ENCODE measurements at regions not wholly inside any gene's neighbourhood (a gene's known extent, or its start where the extent isn't known, plus 50 kb on each side); places are given as distances from the start of the nearest gene placed in this dataset.

DNA sequence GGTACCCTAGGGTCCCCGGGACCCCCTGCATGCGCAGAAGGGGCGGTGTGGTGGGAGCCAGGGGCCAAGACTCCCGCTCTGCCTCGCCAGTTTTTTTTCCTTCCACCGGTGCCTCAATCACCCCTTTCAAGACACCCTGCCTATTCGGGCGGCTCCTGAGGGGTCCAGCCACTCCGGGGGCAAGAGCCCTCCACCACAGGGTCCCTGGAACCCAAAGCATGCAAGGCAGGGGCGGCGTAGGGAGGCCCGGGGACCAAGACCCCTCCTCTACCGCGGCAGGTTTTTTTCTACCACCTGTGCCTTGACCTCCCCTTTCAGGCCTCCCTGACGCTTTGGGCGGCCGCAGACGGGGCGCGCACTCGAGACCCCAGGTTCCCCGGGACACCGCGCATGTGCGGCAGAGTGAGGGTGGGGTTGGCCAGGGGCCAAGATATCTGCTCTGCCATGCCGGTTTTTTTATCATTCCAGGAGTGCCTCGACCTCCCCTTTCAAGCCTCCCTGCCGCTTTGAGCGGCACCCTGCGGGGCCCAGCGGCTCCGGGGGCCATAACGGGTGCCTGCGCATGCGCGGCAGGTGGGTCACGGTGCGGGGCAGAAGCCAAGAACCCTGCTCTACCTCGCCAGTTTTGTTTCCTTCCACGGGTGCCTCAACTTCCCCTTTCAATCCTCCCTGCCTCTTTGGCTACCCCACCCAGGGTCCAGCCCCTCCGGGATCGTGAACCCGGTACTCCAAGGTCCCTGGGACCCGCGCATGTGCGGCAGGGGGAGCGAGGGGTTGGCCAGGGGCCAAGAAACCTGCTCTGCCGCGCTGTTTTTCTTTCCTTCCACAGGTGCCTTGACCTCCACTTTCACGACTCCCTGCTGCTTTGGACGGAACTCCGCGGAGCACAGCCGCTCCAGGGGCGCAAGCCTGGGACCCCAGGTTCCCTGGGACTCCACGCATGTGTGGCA is 328.1 kb downstream of the ALG10 start:
- Mint-ChIP-seq H3K27ac (no peak overlapping the region), H3K27me3 (no peaks in the 10 kb centered on the region), H3K4me3 (no peak overlapping the region), H3K36me3 (peaks cover 2% of the 10 kb centered on the region), H3K4me1 (no peaks in the 10 kb centered on the region), H3K9me3 (no peaks in the 10 kb centered on the region)
- DNase-seq (ENCODE audit: low spot score in 2 of 2) (no peak), ATAC-seq (ENCODE audit: low read depth) (no peak)

DNA sequence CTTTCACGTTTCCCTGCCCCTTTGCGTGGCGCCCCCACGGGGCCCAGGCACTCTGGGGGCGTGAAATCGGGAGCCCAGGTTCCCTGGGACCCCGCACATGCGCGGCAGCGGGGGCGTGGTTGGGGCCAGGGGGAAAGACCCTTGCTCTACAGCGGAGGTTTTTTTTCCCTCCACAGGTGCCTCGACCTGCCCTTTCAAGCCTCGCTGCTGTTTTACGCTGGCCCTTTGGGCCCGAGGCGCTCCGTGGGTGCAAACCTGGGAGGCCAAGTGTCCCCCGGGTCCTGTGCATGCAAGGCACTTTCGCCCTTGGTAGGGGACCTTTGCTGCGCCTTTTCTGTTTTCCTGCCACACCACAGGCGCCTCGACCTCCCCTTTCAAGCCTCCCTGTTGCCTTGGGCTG is 329.8 kb downstream of the ALG10 start:
- H3K36me3 Mint-ChIP-seq = peaks cover 2% of the 10 kb centered on the region
- no peaks in the 10 kb centered on the region for H3K9me3 Mint-ChIP-seq
- ATAC-seq (ENCODE audit: low read depth) (no peak), DNase-seq (ENCODE audit: low spot score in 2 of 2) (no peak)
- H3K27ac Mint-ChIP-seq = no peak overlapping the region
- no peak overlapping the region for H3K4me3 Mint-ChIP-seq
- H3K27me3 Mint-ChIP-seq = no peaks in the 10 kb centered on the region
- no peaks in the 10 kb centered on the region for H3K4me1 Mint-ChIP-seq

DNA sequence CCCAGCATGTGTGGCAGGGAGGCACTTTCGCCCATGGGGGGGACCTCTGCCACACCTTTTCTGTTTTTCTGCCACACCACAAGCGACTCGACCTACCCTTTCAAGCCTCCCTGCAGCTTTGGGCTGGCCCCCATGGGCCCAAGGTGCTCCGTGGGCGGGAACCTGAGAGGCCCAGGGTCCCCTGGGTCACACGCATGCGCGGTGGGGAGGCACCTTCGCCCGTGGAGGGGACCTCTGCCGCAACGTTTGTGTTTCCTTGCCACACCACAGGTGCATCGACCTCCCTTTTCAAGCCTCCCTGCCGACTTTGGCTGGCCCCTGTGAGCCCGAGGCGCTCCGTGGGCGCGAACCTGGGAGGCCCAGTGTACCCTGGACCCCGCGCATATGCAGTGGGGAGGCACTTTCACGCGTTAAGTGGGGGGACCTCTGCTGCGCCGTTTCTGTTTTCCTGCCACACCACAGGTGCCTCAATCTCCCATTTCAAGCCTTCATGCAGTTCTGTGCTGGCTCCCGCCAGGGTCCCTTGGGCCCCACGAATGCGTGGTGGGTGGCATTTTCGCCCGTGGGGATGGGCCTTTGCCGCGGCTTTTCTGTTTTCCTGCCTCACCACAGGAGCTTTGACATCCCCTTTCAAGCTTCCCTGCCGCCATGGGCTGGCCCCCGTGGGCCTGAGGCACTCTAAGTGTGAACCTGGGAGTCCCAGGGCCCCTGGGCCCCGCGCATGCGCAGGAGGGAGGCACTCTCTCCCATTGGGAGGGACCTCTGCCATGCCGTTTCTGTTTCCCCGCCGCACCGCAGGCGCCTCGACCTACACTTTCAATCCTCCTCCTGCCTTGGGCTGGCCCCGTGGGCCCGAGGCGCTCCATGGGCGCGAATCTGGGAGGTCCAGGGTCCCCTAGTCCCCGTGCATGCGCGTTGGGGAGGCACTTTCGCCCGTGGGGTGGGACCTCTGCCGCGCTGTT is 332.2 kb downstream of the ALG10 start:
- no peaks in the 10 kb centered on the region for H3K36me3 Mint-ChIP-seq
- H3K27me3 Mint-ChIP-seq = no peaks in the 10 kb centered on the region
- H3K9me3 Mint-ChIP-seq = no peaks in the 10 kb centered on the region
- H3K4me1 Mint-ChIP-seq = no peaks in the 10 kb centered on the region
- H3K4me3 Mint-ChIP-seq = no peak overlapping the region
- no peak for DNase-seq (ENCODE audit: low spot score in 2 of 2)
- no peak for ATAC-seq (ENCODE audit: low read depth)
- no peak overlapping the region for H3K27ac Mint-ChIP-seq

DNA sequence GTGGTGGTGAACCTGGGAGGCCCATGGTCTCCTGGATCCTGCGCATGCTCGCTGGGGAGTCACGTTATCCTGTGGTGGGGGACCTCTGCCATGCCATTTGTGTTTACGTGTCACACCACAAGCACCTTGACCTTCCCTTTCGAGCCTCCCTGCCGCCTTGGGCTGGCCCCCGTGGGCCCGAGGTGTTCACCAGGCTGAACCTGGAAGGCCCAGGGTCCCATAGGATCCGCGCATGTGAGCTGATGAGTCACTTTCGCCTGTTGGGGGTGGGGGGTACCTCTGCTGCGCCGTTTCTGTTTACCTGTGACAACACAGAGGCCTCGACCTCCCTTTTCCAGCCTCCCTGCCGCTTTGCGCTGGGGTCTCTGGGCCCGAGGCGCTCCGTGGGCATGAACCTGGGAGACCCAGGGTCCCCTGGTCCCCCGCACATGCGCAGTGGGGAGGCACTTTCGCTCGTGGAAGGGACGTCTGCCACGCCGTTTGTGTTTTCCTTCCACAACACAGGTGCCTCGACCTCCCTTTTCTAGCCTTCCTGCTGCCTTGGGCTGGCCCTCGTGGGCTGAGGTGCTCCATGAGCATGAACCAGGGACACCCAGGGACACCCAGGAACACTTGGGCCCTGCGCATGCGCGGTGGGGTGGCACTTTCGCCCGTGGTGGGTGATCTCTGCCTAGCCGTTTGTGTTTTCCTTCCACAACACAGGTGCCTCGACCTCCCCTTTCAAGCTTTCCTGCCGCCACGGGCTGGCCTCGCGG is 334.1 kb downstream of the ALG10 start:
- H3K9me3 Mint-ChIP-seq = no peaks in the 10 kb centered on the region
- DNase-seq (ENCODE audit: low spot score in 2 of 2) (no peak), ATAC-seq (ENCODE audit: low read depth) (no peak)
- H3K4me1 Mint-ChIP-seq = no peaks in the 10 kb centered on the region
- H3K36me3 Mint-ChIP-seq = no peaks in the 10 kb centered on the region
- no peaks in the 10 kb centered on the region for H3K27me3 Mint-ChIP-seq
- H3K4me3 Mint-ChIP-seq = no peak overlapping the region
- no peak overlapping the region for H3K27ac Mint-ChIP-seq

DNA sequence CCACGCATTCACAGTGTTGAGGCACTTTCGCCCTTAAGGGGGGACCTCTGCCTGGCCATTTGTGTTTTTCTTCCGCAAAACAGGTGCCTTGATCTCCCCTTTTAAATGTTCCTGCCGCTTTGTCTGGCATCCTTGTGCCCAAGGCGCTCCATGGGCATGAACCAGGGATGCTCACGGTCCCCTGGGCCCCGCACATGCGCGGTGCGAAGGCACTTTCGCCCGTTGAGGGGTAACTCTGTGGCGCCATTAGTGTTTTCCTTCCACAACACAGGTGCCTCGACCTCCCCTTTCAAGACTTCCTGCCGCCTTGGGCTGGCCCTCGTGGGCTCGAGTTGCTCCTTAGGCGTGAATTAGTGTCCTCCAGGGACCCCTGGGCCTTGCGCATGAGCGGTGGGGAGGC is 335.5 kb downstream of the ALG10 start:
- Mint-ChIP-seq H3K27ac (no peak overlapping the region), H3K4me1 (no peaks in the 10 kb centered on the region), H3K27me3 (peaks cover 3% of the 10 kb centered on the region), H3K36me3 (no peaks in the 10 kb centered on the region), H3K9me3 (no peaks in the 10 kb centered on the region), H3K4me3 (no peak overlapping the region)
- ATAC-seq (ENCODE audit: low read depth) = no peak
- no peak for DNase-seq (ENCODE audit: low spot score in 2 of 2)

DNA sequence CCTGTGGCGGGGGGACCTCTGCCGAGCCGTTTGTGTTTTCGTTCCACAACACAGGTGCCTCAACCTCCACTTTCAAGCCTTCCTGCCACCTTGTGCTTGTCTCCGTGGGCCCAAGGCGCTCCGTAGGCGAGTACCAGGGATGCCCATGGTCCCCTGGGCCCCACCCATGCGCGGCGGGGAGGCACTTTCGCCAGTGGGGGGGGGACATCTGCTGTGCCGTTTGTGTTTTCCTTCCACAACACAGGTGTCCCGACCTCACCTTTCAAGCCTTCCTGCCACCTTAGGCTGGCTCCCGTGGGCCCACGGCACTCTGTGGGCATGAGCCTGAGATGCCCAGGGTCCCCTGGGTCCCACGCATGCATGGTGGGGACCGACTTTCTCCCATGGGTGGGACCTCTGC is 335.9 kb downstream of the ALG10 start:
- no peak overlapping the region for H3K27ac Mint-ChIP-seq
- no peaks in the 10 kb centered on the region for H3K4me1 Mint-ChIP-seq
- DNase-seq (ENCODE audit: low spot score in 2 of 2) (no peak), ATAC-seq (ENCODE audit: low read depth) (no peak)
- no peaks in the 10 kb centered on the region for H3K36me3 Mint-ChIP-seq
- H3K4me3 Mint-ChIP-seq = no peak overlapping the region
- no peaks in the 10 kb centered on the region for H3K9me3 Mint-ChIP-seq
- H3K27me3 Mint-ChIP-seq = peaks cover 3% of the 10 kb centered on the region

DNA sequence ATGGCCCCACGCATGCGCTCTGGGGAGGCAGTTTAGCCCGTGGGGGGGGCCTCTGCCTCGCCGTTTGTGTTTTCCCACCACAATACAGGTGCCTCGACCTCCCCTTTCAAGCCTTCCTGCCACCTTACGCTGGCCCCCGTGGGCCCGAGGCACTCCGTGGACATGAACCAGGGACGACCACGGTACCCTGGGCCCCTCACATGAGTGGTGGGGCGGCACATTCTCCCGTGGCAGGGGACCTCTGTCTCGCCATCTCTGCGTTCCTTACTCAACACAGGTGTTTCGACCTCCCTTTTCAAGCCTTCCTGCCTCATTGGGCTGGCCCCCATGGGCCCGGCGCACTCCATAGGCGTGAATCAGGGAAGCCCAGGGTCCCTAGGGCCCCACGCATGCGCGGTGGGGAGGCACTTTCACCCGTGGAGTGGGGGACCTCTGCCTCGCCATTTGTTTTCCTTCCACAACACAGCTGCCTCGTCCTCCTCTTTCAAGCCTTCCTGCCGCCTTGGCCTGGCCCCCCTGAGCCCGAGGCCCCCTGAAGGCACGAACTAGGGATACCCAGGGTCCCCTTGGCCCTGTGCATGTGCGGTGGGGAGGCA is 339.5 kb downstream of the ALG10 start:
- Mint-ChIP-seq H3K36me3 (peaks cover 1% of the 10 kb centered on the region), H3K9me3 (peaks cover 5% of the 10 kb centered on the region), H3K27ac (no peak overlapping the region), H3K4me1 (no peaks in the 10 kb centered on the region), H3K4me3 (no peak overlapping the region), H3K27me3 (peaks cover 3% of the 10 kb centered on the region)
- ATAC-seq (ENCODE audit: low read depth) (no peak), DNase-seq (ENCODE audit: low spot score in 2 of 2) (no peak)

DNA sequence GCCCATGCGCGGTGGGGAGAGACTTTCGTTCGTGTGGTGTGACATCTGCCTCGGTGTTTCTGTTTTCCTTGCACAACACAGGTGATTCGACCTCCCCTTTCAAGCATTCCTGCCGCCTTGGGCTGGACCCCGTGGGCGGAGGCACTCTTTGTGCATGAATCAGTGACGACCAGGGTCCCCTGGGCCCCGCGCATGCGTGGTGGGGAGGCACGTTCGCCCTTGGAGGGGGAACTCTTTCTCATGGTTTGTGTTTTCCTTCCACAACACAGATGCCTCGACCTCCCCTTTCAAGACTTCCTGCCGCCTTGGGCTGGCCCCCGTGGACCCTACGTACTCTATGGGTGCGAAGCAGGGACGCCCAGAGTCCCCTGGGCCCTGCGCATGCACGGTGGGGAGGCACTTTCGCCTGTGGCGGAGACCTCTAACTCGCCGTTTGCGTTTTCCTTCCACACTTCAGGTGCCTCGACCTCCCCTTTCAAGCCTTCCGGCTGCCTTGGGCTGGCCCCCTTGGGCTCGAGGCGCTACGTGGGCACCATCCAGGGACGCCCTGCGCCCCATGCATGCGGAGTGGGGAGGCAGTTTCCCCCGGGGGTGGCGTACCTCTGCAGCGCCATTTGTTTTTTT is 340.9 kb downstream of the ALG10 start:
- ATAC-seq (ENCODE audit: low read depth) = no peak
- H3K27me3 Mint-ChIP-seq = peaks cover 3% of the 10 kb centered on the region
- no peak overlapping the region for H3K4me3 Mint-ChIP-seq
- peaks cover 5% of the 10 kb centered on the region for H3K9me3 Mint-ChIP-seq
- H3K27ac Mint-ChIP-seq = no peak overlapping the region
- no peak for DNase-seq (ENCODE audit: low spot score in 2 of 2)
- peaks cover 1% of the 10 kb centered on the region for H3K36me3 Mint-ChIP-seq
- no peaks in the 10 kb centered on the region for H3K4me1 Mint-ChIP-seq

DNA sequence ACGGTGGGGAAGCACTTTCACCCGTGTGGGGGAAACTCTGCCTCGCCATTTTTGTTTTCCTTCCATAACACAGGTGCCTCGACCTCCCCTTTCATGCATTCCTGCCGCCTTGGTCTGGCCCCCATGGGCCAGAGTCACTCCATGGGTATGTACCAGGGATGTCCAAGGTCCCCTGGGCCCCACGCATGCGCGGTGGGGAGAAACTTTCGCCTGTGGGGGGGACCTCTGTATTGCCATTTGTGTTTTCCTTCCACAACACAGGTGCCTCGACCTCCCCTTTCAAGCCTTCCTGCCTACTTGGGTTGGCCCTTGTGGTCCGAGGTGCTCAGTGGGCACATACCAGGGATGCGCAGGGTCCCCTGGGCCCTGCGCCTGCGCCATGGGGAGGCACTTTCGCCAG is 345.8 kb downstream of the ALG10 start:
- ATAC-seq (ENCODE audit: low read depth) (no peak), DNase-seq (ENCODE audit: low spot score in 2 of 2) (no peak)
- Mint-ChIP-seq H3K9me3 (peaks cover 13% of the 10 kb centered on the region), H3K4me1 (no peaks in the 10 kb centered on the region), H3K36me3 (peaks cover 4% of the 10 kb centered on the region), H3K4me3 (no peak overlapping the region), H3K27me3 (no peaks in the 10 kb centered on the region), H3K27ac (no peak overlapping the region)

DNA sequence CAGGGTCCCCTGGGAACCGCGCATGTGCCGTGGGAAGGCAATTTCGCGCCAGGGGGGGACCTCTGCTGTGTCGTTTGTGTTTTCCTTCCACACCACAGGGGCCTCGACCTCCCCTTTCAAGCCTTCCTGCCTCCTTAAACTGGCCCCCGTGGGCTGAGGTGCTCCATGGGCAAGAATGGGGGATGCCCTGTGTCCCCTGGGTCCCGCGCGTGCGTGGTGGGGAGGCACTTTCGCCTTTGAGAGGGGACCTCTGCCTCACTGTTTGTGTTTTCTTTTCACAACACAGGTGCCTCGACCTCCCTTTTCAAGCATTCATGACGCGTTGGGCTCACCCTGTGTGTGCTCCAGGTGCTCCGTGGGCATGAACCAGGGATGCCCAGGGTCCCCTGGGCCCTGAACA is 348.8 kb downstream of the ALG10 start:
- ATAC-seq (ENCODE audit: low read depth) = no peak
- H3K27ac Mint-ChIP-seq = no peak overlapping the region
- no peaks in the 10 kb centered on the region for H3K27me3 Mint-ChIP-seq
- H3K9me3 Mint-ChIP-seq = peaks cover 11% of the 10 kb centered on the region
- H3K36me3 Mint-ChIP-seq = peaks cover 2% of the 10 kb centered on the region
- no peaks in the 10 kb centered on the region for H3K4me1 Mint-ChIP-seq
- DNase-seq (ENCODE audit: low spot score in 2 of 2) = no peak
- no peak overlapping the region for H3K4me3 Mint-ChIP-seq

DNA sequence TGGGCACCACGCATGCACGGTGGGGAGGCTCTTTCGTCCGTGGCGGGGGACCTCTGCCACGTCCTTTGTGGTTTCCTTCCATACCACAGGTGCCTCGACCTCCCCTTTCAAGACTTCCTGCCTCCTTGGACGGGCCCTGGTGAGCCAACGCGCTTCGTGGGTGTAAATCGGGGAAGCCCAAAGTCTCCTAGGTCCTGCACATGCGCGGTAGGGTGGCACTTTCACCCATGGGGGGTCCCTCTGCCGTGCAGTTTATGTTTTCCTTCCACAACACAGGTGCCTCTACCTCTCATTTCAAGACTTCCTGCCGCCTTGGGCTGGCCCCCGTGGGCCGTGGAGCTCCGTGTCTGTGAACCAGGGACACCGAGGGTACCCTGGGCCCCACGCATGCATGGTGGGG is 349.7 kb downstream of the ALG10 start:
- Mint-ChIP-seq H3K27ac (no peak overlapping the region), H3K27me3 (no peaks in the 10 kb centered on the region), H3K4me1 (no peaks in the 10 kb centered on the region), H3K4me3 (no peak overlapping the region), H3K36me3 (peaks cover 2% of the 10 kb centered on the region), H3K9me3 (peaks cover 11% of the 10 kb centered on the region)
- ATAC-seq (ENCODE audit: low read depth) (no peak), DNase-seq (ENCODE audit: low spot score in 2 of 2) (no peak)

DNA sequence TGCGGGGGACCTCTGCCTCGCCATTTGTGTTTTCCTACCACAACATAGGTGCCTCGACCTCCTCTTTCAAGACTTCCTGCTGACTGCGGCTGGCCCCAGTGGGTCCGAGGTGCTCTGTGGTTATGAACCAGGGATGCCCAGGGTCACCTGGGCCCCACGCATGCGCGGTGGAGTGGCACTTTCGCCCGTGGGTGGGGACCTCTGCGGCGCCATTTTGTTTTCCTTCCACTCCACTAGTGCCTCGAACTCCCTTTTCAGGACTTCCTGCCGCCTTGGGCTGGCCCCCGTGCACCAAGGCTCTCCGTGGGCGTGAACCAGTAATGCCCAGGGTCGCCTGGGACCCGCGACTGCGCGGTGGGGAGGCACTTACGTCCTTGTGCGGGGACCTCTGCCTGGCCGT is 351.6 kb downstream of the ALG10 start:
- H3K36me3 Mint-ChIP-seq = peaks cover 2% of the 10 kb centered on the region
- ATAC-seq (ENCODE audit: low read depth) (no peak), DNase-seq (ENCODE audit: low spot score in 2 of 2) (no peak)
- H3K27ac Mint-ChIP-seq = no peak overlapping the region
- no peak overlapping the region for H3K4me3 Mint-ChIP-seq
- H3K4me1 Mint-ChIP-seq = no peaks in the 10 kb centered on the region
- peaks cover 11% of the 10 kb centered on the region for H3K9me3 Mint-ChIP-seq
- H3K27me3 Mint-ChIP-seq = no peaks in the 10 kb centered on the region

DNA sequence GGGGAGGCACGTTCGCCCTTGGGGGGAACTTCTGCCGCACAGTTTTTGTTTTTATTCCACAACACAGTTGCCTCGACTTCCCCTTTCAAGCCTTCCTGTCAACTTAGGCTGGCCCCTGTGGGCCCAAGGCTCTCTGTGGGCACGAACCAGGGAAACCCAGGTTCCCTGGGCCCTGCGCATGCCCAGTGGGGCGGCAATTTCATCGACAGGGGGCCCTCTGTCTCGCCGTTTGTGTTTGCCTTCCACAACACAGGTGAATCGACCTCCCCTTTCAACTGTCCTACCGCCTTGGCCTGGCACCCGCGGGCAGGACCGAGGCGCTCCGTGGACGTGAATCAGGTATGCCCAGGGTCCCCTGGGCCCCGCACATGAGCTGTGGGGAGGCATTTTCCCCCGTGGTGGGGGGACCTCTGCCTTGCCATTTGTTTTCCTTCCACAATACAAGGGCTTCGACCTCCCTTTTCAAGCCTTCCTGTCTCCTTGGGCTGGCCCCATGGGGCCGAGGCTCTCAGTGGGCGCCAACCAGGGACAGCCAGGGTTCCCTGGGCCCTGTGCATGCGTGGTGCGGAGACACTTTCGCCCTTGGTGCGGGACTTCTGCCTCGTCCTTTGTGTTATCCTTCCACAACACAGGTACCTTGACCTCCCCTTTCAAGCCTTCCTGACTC is 354.0 kb downstream of the ALG10 start:
- Mint-ChIP-seq H3K27ac (no peak overlapping the region), H3K27me3 (no peaks in the 10 kb centered on the region), H3K9me3 (peaks cover 6% of the 10 kb centered on the region), H3K4me1 (no peaks in the 10 kb centered on the region), H3K4me3 (no peak overlapping the region), H3K36me3 (no peaks in the 10 kb centered on the region)
- ATAC-seq (ENCODE audit: low read depth) (no peak), DNase-seq (ENCODE audit: low spot score in 2 of 2) (no peak)
